Right lobe of liver (tissue), 6 donors: ENCODE measurements at regions not wholly inside any gene's neighbourhood (a gene's known extent, or its start where the extent isn't known, plus 50 kb on each side); places are given as distances from the start of the nearest gene placed in this dataset.

ENCODE experiments used
- ATAC-seq, 4 donors: fragments of 200-7000 bp; cut with Tn5 transposase; one replicate each; pipeline ENCODE4 v1.9.1; 2020; ENCODE audit warnings: mild to moderate bottlenecking in 4 of 4, moderate library complexity in 4 of 4
- DNase-seq, 3 donors: peaks; one replicate each; pipeline ENCODE4 v3.0.0-alpha.2; 2020
- H3K27ac ChIP-seq, 3 donors: fragments of 200-600 bp; one replicate each; pipeline ENCODE4 v1.8.0; 2022
- H3K27me3 ChIP-seq, 2 donors: fragments of 200-600 bp; one replicate each; pipeline ENCODE4 v1.8.0; 2022
- H3K36me3 ChIP-seq, 4 donors: fragments of 200-600 bp; sonication (generic) in 1 of 4; one replicate each; pipeline versions ENCODE4 v1.5.1 to v1.8.0; 2017 to 2022; ENCODE audit warnings: control low read depth in 1 of 4
- H3K4me1 ChIP-seq, 4 donors: fragments of 200-600 bp; sonication (generic) in 1 of 4; one replicate each; pipeline versions ENCODE4 v1.5.1 to v1.8.0; 2017 to 2022; ENCODE audit warnings: control low read depth in 1 of 4
- H3K4me3 ChIP-seq, 3 donors: fragments of 200-600 bp; one replicate each; pipeline ENCODE4 v1.8.0; 2022
- H3K9me3 ChIP-seq, 4 donors: fragments of 200-600 bp; sonication (generic) in 1 of 4; one replicate each; pipeline versions ENCODE4 v1.5.1 to v1.8.0; 2017 to 2022; ENCODE audit warnings: control low read depth in 1 of 4
- CTCF ChIP-seq, 4 donors: fragments of 200-600 bp in 3 of 4; fragments of 450-650 bp in 1 of 4; IDR thresholded peaks; one replicate each; pipeline versions ENCODE4 v1.5.1 to v1.8.0; 2016 to 2022; ENCODE audit warnings: antibody characterized with exemption in 4 of 4, mild to moderate bottlenecking in 2 of 4
- POLR2A ChIP-seq: fragments of 450-650 bp; IDR thresholded peaks from one replicate; pipeline ENCODE4 v1.6.1; 2017; ENCODE audit warnings: antibody characterized with exemption, mild to moderate bottlenecking
- WGBS: methylation state at CpG from one replicate; pipeline ENCODE4 v1.1.6; 2018; ENCODE audit warnings: low coverage, low lambda C conversion rate; ENCODE audit not compliant: insufficient coverage; ENCODE audit errors: missing lambda C conversion rate; 5-methylcytosine and 5-hydroxymethylcytosine counted together
- intact Hi-C, 2 donors: fragments of 100-400 bp; cut with DNase I; formaldehyde crosslinking; loops; one replicate each; pipeline versions ENCODE4 v1.11.2 to v1.14.1; 2022
- donor health status: DM: no; HTN: yes; CAD: no.
- donor health status: DM: no; HTN: no; CAD: no.
- donor health status: DM: no; HTN: no; CAD: no.
- donor health status: DM: no; HTN: yes; CAD: no.
- donor health status: DM: no; HTN: yes; CAD: no.

- intact Hi-C loops, result no loop called here
- ATAC-seq, result no peak
- H3K36me3 ChIP-seq, result no peaks in the 10 kb centered on the region
- 32% methylated on average over 5 of the region's 5 CpGs for WGBS
- H3K4me3 ChIP-seq, result no peak overlapping the region
- DNase-seq, result no peak
- H3K4me1 ChIP-seq, result no peaks in the 10 kb centered on the region
- no peak overlapping the region for H3K27ac ChIP-seq
- no peaks in the 10 kb centered on the region for H3K9me3 ChIP-seq
- TF ChIP-seq POLR2A (no peak), CTCF (IDR thresholded peaks at IDR 0.05) (no peak)
- H3K27me3 ChIP-seq, result no peaks in the 10 kb centered on the region
Measured at GRCh38 chr4:84158670-84159069, 340.4 kb downstream of the NKX6-1 start.

GRCh38 chr4:84151574-84151973, 347.5 kb downstream of the NKX6-1 start:
- no peaks in the 10 kb centered on the region for H3K9me3 ChIP-seq
- no peak overlapping the region for H3K27ac ChIP-seq
- no peaks in the 10 kb centered on the region for H3K27me3 ChIP-seq
- TF ChIP-seq CTCF (IDR thresholded peaks at IDR 0.05) (no peak), POLR2A (no peak)
- no peak overlapping the region for H3K4me3 ChIP-seq
- 81% methylated on average over 2 of the region's 2 CpGs for WGBS
- ATAC-seq, result no peak
- no peaks in the 10 kb centered on the region for H3K4me1 ChIP-seq
- intact Hi-C loops, result no loop called here
- no peak for DNase-seq
- H3K36me3 ChIP-seq, result no peaks in the 10 kb centered on the region

DNA sequence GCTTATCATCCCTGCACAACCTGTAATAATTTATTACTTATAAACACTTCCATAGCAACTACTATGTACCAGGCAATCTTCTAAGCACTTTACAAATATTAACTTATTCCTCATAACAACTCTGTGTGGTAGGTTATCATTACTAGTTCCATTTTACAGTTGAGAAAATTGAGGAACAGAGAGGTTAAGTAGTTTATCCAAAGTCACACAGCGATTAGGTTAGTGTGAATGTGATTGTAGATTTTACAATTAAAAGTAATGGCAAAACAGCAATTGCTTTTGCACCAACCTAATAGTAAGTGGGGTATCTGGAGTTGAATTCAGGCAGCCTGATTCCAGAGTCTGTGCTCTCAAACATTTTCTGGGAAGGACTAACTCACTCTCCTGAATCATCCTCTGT, 348.9 kb downstream of the NKX6-1 start:
- Histone ChIP-seq H3K4me3 (no peak overlapping the region), H3K27ac (no peak overlapping the region), H3K36me3 (no peaks in the 10 kb centered on the region), H3K4me1 (no peaks in the 10 kb centered on the region), H3K27me3 (no peaks in the 10 kb centered on the region), H3K9me3 (no peaks in the 10 kb centered on the region)
- intact Hi-C loops, result no loop called here
- DNase-seq (no peak), ATAC-seq (no peak)
- TF ChIP-seq CTCF (IDR thresholded peaks at IDR 0.05) (no peak), POLR2A (no peak)
- 44% methylated on average over 1 of the region's 1 CpG for WGBS

DNA sequence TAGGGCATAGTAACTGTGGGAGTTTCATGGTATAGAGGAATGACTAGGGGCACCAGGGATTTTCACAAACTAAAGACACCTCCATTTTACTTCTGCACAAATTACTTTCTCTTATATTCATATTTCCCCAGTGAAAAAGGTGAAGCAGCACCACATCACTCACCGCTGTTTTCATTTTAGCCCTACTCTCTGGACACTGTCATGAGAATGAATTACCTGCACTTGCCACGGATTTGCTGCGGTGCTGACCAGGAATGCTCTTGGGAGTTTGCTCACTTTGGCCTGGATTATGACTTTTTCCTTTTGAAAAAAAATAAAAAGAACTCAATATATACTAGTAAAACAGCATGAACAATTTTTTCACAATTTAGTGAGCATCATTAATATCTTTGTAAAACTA, 351.3 kb downstream of the NKX6-1 start:
- no peaks in the 10 kb centered on the region for H3K27me3 ChIP-seq
- no peaks in the 10 kb centered on the region for H3K4me1 ChIP-seq
- H3K27ac ChIP-seq, result no peak overlapping the region
- intact Hi-C loops, result no loop called here
- TF ChIP-seq CTCF (IDR thresholded peaks at IDR 0.05), result no peak
- no peak for TF ChIP-seq POLR2A
- H3K4me3 ChIP-seq, result no peak overlapping the region
- DNase-seq, result no peak
- ATAC-seq, result no peak
- H3K9me3 ChIP-seq, result no peaks in the 10 kb centered on the region
- no peaks in the 10 kb centered on the region for H3K36me3 ChIP-seq
- 75% methylated on average over 3 of the region's 3 CpGs for WGBS

DNA sequence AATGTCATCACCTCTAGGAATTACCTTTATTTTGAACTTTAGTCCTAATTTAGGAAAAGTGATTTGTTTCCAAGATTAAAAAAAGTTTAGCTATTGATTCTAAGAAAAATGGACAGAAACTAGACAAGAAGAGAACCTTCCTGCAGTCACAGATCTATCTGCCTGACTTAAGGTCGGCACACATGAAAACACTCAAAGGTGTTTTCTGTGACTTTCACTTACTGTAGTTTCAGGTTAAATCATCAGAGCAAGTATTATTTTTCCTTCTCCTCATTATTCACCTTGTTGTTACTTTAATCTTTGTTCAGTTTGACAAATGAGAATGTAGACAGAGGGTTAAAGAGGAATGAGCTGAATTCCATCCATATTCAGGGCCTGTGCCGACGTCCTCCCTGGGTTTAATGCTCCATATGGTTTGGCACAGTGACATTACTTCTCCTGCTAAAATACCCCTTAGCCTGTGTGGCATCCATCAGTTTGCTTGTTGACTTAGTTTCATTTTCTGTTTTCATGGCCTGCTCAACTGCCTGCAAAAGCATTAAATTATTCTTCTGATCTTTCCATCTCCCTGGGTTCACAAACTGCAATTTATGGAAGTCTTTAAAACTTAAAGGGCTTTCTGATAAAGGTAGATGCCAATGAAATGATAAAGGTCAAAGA, 352.7 kb downstream of the NKX6-1 start:
- 44% methylated on average over 3 of the region's 3 CpGs for WGBS
- H3K36me3 ChIP-seq, result no peaks in the 10 kb centered on the region
- intact Hi-C loops, result no loop called here
- H3K27ac ChIP-seq, result no peak overlapping the region
- no peak overlapping the region for H3K4me3 ChIP-seq
- H3K4me1 ChIP-seq, result no peaks in the 10 kb centered on the region
- ATAC-seq (no peak), DNase-seq (no peak)
- H3K27me3 ChIP-seq, result no peaks in the 10 kb centered on the region
- TF ChIP-seq POLR2A (no peak), CTCF (IDR thresholded peaks at IDR 0.05) (no peak)
- H3K9me3 ChIP-seq, result no peaks in the 10 kb centered on the region
